ENCODE measurements at regions not wholly inside any gene's neighbourhood (a gene's known extent, or its start where the extent isn't known, plus 50 kb on each side); places are given as distances from the start of the nearest gene placed in this dataset.
A peak's percentile ranks its signal among the peaks of the same experiment; 100 is the strongest.

- no peak for DNase-seq
Observed at GRCh38 chr2:18265614-18266586, 294.6 kb downstream of the RDH14 start.

- DNase-seq, result no peak
Observed at GRCh38 chr2:18262601-18263000, 297.9 kb downstream of the RDH14 start.

- DNase-seq, result no peak
Observed at GRCh38 chr2:18253686-18254197, 306.7 kb downstream of the RDH14 start.

GRCh38 chr2:18251486-18251885 lies 309.0 kb downstream of the RDH14 start:
- peak in 1 of 56 donors; percentile 10 for DNase-seq

GRCh38 chr2:18247282-18248110 lies 313.0 kb downstream of the RDH14 start:
- DNase-seq, result no peak

GRCh38 chr2:18245375-18245774 lies 315.1 kb downstream of the RDH14 start:
- no peak for DNase-seq

- no peak for DNase-seq
Observed at GRCh38 chr2:18244845-18245244, 315.6 kb downstream of the RDH14 start.

GRCh38 chr2:18243816-18244215 lies 316.6 kb downstream of the RDH14 start:
- no peak for DNase-seq

GRCh38 chr2:18242716-18243115 lies 317.7 kb downstream of the RDH14 start:
- no peak for DNase-seq

- no peak for DNase-seq
Observed at GRCh38 chr2:18238209-18238608, 322.2 kb downstream of the RDH14 start.

GRCh38 chr2:18237298-18237697 lies 323.2 kb downstream of the RDH14 start:
- no peak for DNase-seq

- no peak for DNase-seq
Observed at GRCh38 chr2:18232731-18233438, 327.6 kb downstream of the RDH14 start.

GRCh38 chr2:18230668-18231067 lies 329.8 kb downstream of the RDH14 start:
- no peak for DNase-seq

GRCh38 chr2:18219676-18220075 lies 340.8 kb downstream of the RDH14 start:
- no peak for DNase-seq

GRCh38 chr2:18218160-18218933 lies 339.9 kb downstream of the KCNS3 start:
- DNase-seq, result no peak

- no peak for DNase-seq
Observed at GRCh38 chr2:18214936-18215335, 336.5 kb downstream of the KCNS3 start.

GRCh38 chr2:18213986-18214385 lies 335.5 kb downstream of the KCNS3 start:
- no peak for DNase-seq

GRCh38 chr2:18209934-18210639 lies 331.6 kb downstream of the KCNS3 start:
- DNase-seq, result no peak

- DNase-seq, result no peak
Observed at GRCh38 chr2:18208956-18209355, 330.5 kb downstream of the KCNS3 start.

- DNase-seq, result no peak
Observed at GRCh38 chr2:18200771-18201170, 322.3 kb downstream of the KCNS3 start.
